Epithelial cell of prostate (primary cell): ENCODE measurements at regions not wholly inside any gene's neighbourhood (a gene's known extent, or its start where the extent isn't known, plus 50 kb on each side); places are given as distances from the start of the nearest gene placed in this dataset.

Source experiments
- DNase-seq: peaks from one replicate; pipeline ENCODE4 v3.0.0-alpha.2; 2011; ENCODE audit warnings: low read depth, low spot score
- H3K27ac ChIP-seq: fragments of 450-650 bp; 2 replicates; pipeline ENCODE4 v1.5.1; 2017; ENCODE audit warnings: mild to moderate bottlenecking

- H3K27ac ChIP-seq, result no peak overlapping the region
- DNase-seq, result no peak
These were observed 149.3 kb downstream of the TTC32 start for GRCh38 chr2:19752500-19752899.

GRCh38 chr2:19751631-19752030 is 150.2 kb downstream of the TTC32 start:
- no peak overlapping the region for H3K27ac ChIP-seq
- DNase-seq, result no peak

GRCh38 chr2:19750136-19750535 is 151.6 kb downstream of the TTC32 start:
- H3K27ac ChIP-seq, result no peak overlapping the region
- DNase-seq, result no peak

- DNase-seq, result no peak
These were observed 152.3 kb downstream of the TTC32 start for GRCh38 chr2:19749507-19749836.

GRCh38 chr2:19748711-19749506 is 152.9 kb downstream of the TTC32 start:
- H3K27ac ChIP-seq, result no peak overlapping the region
- DNase-seq, result no peak

More at GRCh38 chr2:19749507-19749836, 152.3 kb downstream of the TTC32 start:
- no peak overlapping the region for H3K27ac ChIP-seq

- no peak for DNase-seq
- H3K27ac ChIP-seq, result no peak overlapping the region
These were observed 153.8 kb downstream of the TTC32 start for GRCh38 chr2:19748073-19748375.

- no peak overlapping the region for H3K27ac ChIP-seq
- no peak for DNase-seq
These were observed 154.3 kb downstream of the TTC32 start for GRCh38 chr2:19747310-19748072.

GRCh38 chr2:19746611-19747309 is 155.0 kb downstream of the TTC32 start:
- DNase-seq, result no peak
- no peak overlapping the region for H3K27ac ChIP-seq

- H3K27ac ChIP-seq, result no peak overlapping the region
- no peak for DNase-seq
These were observed 155.6 kb downstream of the TTC32 start for GRCh38 chr2:19746137-19746600.

GRCh38 chr2:19745318-19746136 is 156.3 kb downstream of the TTC32 start:
- H3K27ac ChIP-seq, result no peak overlapping the region
- DNase-seq, result no peak

GRCh38 chr2:19744456-19745199 is 157.2 kb downstream of the TTC32 start:
- DNase-seq, result no peak
- no peak overlapping the region for H3K27ac ChIP-seq

GRCh38 chr2:19743641-19744040 is 158.1 kb downstream of the TTC32 start:
- H3K27ac ChIP-seq, result no peak overlapping the region
- DNase-seq, result no peak

- no peak for DNase-seq
- no peak overlapping the region for H3K27ac ChIP-seq
These were observed 158.9 kb downstream of the TTC32 start for GRCh38 chr2:19742872-19743271.

- no peak for DNase-seq
- H3K27ac ChIP-seq, result no peak overlapping the region
These were observed 162.5 kb downstream of the TTC32 start for GRCh38 chr2:19739256-19739655.

- DNase-seq, result no peak
These were observed 163.1 kb downstream of the TTC32 start for GRCh38 chr2:19738707-19739106.

GRCh38 chr2:19736191-19736831 is 165.5 kb downstream of the TTC32 start:
- no peak for DNase-seq
- H3K27ac ChIP-seq, result no peak overlapping the region

More at GRCh38 chr2:19738707-19739106, 163.1 kb downstream of the TTC32 start:
- H3K27ac ChIP-seq, result no peak overlapping the region

GRCh38 chr2:19733951-19734425 is 167.8 kb downstream of the TTC32 start:
- DNase-seq, result no peak

GRCh38 chr2:19733390-19733789 is 168.4 kb downstream of the TTC32 start:
- no peak for DNase-seq
- no peak overlapping the region for H3K27ac ChIP-seq

More at GRCh38 chr2:19733951-19734425, 167.8 kb downstream of the TTC32 start:
- no peak overlapping the region for H3K27ac ChIP-seq

GRCh38 chr2:19732255-19732654 is 169.5 kb downstream of the TTC32 start:
- DNase-seq, result no peak

More at GRCh38 chr2:19732255-19732654, 169.5 kb downstream of the TTC32 start:
- no peak overlapping the region for H3K27ac ChIP-seq
